Left forelimb (tissue), 1 donor: ENCODE measurements at regions not wholly inside any gene's neighbourhood (a gene's known extent, or its start where the extent isn't known, plus 50 kb on each side); places are given as distances from the start of the nearest gene placed in this dataset.
"Not testable (repeated sequence)": the region's sequence is repeated elsewhere in the genome, so short reads cannot be mapped to it uniquely, and the experiment has no call there.

Experiments
- DNase-seq: peaks from one replicate; pipeline ENCODE4 v3.0.0-alpha.2; 2018; ENCODE audit warnings: low spot score

DNA sequence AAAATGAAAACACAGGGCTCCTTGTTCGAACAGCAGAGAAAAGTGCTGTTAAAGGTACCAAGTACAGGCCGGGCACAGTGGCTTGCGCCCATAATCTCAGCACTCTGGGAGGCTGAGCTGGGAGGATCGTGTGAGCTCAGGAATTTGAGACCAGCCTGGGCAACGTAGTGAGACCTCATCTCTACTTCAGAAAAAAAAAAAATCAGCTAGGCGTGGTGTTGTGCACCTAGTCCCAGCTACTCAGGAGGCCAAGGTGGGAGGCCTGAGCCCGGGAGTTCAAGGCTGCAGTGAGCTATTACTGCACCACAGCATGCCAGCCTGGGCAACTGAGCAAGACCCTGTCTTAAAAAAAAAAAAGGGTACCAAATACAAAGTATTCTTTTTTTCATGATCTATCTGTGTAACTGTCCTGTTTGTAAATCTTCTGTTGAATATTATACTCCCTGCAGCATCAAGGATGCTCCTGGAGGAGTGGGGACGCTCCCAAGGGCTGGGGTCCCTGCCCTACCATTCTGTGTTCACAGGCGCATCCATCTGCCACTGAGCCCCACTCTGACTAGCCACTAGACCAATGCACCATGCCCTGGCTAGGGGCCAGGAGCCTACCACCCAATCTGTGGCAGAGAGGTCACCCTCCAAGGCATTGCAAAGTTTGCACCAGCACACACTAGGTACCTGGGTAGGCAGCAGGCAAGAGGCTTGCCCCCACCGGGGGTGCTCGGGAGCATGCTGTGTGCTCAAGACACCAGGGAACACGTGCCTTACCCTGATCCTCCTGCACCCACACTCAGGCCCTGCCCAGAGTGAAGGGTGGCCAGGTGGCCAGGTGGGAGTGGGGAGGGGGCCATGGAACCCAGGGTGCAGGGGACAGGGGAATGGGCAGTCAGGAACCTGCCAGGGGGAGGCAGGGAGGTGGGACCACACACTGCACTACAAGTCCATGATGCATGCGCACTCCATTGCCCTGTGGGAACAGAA lies 67.3 kb upstream of the KMT2C start:
- no peak for DNase-seq

DNA sequence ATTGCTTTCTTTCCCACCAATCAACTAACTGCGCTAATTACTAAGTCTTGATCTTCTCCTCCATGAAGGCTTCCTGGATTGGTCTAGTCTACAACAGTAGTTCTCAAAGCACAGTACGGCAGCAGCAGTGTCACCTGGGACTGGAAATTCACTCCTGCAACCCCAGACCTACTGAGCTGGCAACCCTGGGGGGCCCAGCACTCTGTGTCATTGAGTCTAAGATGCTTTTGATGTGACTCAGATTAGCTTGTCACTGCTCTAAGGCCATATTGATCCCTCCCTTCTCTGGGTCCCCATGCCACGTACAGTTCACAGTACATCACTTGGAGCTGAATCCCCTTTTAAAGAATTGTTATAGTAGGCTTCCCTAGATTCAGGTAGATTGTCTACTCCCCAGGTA lies 65.7 kb upstream of the KMT2C start:
- DNase-seq: no peak

DNA sequence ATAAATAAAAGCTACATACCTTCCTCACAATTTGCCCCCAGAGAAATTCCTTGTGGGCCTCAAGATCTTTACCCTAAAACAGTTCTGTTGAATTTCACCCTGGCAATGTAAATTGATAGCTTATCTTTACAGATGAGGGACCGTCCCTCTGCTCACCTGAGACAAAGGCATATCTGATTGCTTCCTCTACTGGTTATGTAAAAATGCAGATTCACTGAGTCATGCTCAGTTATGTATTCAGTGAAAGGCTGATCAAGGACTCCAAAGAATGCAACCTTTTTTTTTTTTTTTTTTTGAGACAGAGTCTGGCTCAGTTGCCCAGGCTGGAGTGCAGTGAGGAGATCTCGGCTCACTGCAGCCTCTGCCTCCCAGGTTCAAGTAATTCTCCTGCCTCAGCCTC lies 64.2 kb upstream of the KMT2C start:
- not testable (repeated sequence) for DNase-seq

DNA sequence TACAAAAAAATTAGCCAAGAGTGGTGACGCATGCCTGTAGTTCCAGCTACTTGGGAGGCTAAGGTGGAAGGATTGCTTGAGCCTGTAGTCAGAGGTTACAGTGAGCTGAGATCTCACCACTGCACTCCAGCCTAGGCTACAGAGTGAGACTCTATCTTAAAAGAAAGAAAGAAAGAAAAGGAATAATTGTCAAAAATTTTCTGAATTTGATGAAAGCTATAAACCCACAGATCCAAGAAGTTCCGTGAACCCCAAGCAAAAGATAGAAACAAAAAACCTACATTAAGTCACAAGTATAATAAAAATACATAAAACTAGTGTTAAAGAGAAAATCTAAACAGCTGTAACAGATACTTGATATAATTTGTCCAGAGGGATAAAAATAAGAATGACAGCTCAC lies 60.1 kb upstream of the KMT2C start:
- DNase-seq: no peak

DNA sequence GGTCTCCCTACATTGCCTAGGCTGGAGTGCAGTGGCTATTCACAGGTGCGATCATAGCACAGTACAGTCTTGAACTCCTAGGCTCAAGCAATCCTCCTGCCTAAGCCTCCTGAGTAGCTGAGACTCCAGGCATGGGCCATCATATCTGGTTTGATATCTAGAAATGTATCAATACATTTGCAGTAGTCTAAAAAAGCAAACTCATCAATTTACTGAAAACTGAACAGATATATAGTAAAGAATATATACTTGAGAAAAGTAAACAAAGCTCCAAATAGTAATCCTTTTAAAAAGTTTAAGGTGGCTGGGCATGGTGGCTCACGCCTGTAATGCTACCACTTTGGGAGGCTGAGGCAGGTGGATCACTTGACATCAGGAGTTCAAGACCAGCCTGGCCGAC lies 57.1 kb upstream of the KMT2C start:
- no peak for DNase-seq

DNA sequence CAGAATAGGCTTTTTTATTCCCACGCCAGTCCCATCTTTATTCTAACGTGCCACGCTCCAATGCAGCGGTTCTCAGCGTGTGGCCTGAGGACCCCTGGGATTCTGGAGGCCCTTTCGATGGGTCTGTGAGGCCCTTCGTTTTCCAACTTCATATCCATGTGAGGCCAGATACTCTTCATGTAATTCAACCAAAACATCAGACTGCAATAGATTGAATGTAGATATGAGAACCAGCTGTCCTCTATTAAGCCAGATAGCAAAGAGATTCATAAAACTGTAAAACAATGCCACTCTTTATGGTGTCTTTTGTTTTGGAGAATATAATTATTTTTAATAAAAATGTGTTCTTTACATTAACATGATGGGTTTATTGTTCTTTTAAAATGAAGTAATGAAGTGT lies 53.2 kb upstream of the KMT2C start:
- no peak for DNase-seq

DNA sequence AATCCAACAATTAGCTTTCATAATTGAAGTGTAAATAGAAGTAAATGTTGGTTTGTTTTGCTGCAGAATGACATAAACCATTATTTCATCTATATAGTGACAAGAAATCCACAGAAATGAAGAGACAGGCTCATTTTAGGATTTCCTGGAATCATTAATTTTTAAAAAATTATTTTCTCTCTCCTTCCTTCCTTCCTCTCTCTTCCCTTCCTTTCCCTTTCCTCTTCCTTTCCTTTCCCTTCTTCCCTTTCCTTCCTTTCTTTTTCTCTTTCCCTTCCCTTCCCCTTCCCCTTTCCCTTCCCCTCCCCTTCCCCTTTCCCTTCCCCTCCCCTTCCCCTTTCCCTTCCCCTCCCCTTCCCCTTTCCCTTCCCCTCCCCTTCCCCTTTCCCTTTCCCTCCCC lies 51.2 kb upstream of the KMT2C start:
- no peak for DNase-seq

DNA sequence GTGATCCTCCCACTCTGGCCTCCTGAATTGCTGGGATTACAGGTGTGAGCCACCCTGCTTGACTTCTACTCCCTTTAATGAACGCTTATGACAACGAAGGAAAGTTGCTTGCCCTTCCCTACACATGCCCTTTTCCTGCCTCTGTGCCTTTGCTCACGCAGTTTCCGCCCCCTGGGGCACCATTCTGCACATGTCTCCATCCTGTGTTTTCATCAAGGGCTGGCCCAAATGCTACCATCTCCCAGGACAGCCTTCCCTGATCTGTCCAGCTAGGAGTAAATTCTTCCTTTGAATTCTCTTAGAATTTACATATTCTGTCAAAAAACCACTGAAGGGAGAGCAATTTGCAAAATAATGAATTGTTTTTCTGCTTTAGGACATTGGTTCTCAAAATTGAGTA lies 50.0 kb upstream of the KMT2C start:
- DNase-seq: no peak
